A549 (cell line): ENCODE measurements at regions not wholly inside any gene's neighbourhood (a gene's known extent, or its start where the extent isn't known, plus 50 kb on each side); places are given as distances from the start of the nearest gene placed in this dataset.

ENCODE experiments used
- BHLHE40 ChIP-seq: IDR thresholded peaks from 2 replicates; pipeline ENCODE4 v1.6.1; 2012; ENCODE audit warnings: low read depth, low read length, inconsistent platforms
- CTCF ChIP-seq: fragments of >200 bp; sonication (Bioruptor Twin); formaldehyde crosslinking; IDR thresholded peaks from 3 replicates; pipeline ENCODE4 v1.5.1; 2016
- MAX ChIP-seq: IDR thresholded peaks from 2 replicates; pipeline ENCODE4 v1.6.1; 2012
- MYC ChIP-seq: IDR thresholded peaks from 2 replicates; pipeline ENCODE4 v1.6.1; 2012; ENCODE audit warnings: mild to moderate bottlenecking, inconsistent platforms, low read length, improper control_type of control experiment, borderline replicate concordance
- NR3C1 ChIP-seq: fragments of >200 bp; sonication (Bioruptor Twin); formaldehyde crosslinking; IDR thresholded peaks from 3 replicates; pipeline ENCODE4 v1.6.1; 2017
- POLR2A ChIP-seq: IDR thresholded peaks from 2 replicates; pipeline ENCODE4 v1.6.1; 2012; ENCODE audit warnings: mild to moderate bottlenecking, low read length

- TF ChIP-seq MYC = no peak
- TF ChIP-seq BHLHE40 = no peak
- no peak for TF ChIP-seq MAX
- no peak for TF ChIP-seq CTCF
- TF ChIP-seq NR3C1 = no peak
- no peak for TF ChIP-seq POLR2A
Measured at GRCh38 chr5:101253096-101253495, 350.0 kb upstream of the ST8SIA4 start.
